KMS-11 (cell line): ENCODE measurements at regions not wholly inside any gene's neighbourhood (a gene's known extent, or its start where the extent isn't known, plus 50 kb on each side); places are given as distances from the start of the nearest gene placed in this dataset.

ENCODE experiments used
- H2AFZ ChIP-seq: fragments of 200-600 bp; sonication (generic); 2 replicates; pipeline ENCODE4 v1.6.1; 2016; ENCODE audit warnings: antibody characterized with exemption, mixed run types, low read depth
- H3K27ac ChIP-seq: fragments of 200-600 bp; sonication (generic); 2 replicates; pipeline ENCODE4 v1.6.1; 2016; ENCODE audit warnings: mild to moderate bottlenecking, mixed run types
- H3K27me3 ChIP-seq: fragments of 200-600 bp; sonication (generic); 2 replicates; pipeline ENCODE4 v1.6.1; 2017; ENCODE audit warnings: mild to moderate bottlenecking, low read depth, mixed run types, moderate library complexity; ENCODE audit not compliant: insufficient read depth
- H3K36me3 ChIP-seq: fragments of 200-600 bp; sonication (generic); 2 replicates; pipeline ENCODE4 v1.6.1; 2017; ENCODE audit warnings: mild to moderate bottlenecking, mixed run types; ENCODE audit not compliant: insufficient read depth
- H3K4me1 ChIP-seq: fragments of 200-600 bp; sonication (generic); 2 replicates; pipeline ENCODE4 v1.6.1; 2016; ENCODE audit warnings: mild to moderate bottlenecking, low read depth, mixed run types; ENCODE audit not compliant: poor library complexity, severe bottlenecking
- H3K4me2 ChIP-seq: fragments of 200-600 bp; sonication (generic); 2 replicates; pipeline ENCODE4 v1.7.0; 2016; ENCODE audit warnings: mild to moderate bottlenecking, mixed run types
- H3K4me3 ChIP-seq: fragments of 200-600 bp; sonication (generic); IDR thresholded peaks from 2 replicates; pipeline ENCODE4 v1.6.1; 2017; ENCODE audit warnings: low read depth, low read length, mixed read lengths; ENCODE audit not compliant: insufficient read depth
- H3K79me2 ChIP-seq: fragments of 200-600 bp; sonication (generic); 2 replicates; pipeline ENCODE4 v1.6.1; 2016; ENCODE audit warnings: low read depth, mixed run types; ENCODE audit not compliant: insufficient read depth
- H3K9ac ChIP-seq: fragments of 200-600 bp; sonication (generic); 2 replicates; pipeline ENCODE4 v1.6.1; 2016; ENCODE audit warnings: mild to moderate bottlenecking, mixed run types
- H4K20me1 ChIP-seq: fragments of 200-600 bp; sonication (generic); 2 replicates; pipeline ENCODE4 v1.6.1; 2016; ENCODE audit warnings: mild to moderate bottlenecking, mixed run types; ENCODE audit not compliant: insufficient read depth
- CTCF ChIP-seq: fragments of 200-600 bp; sonication (generic); conservative IDR thresholded peaks from 2 replicates; pipeline ENCODE4 v1.6.1; 2017; ENCODE audit warnings: low read depth, mild to moderate bottlenecking, antibody characterized with exemption, low read length, moderate library complexity, mixed read lengths

GRCh38 chr13:78743973-78744372, 85.0 kb upstream of the OBI1 start:
- no peaks in the 10 kb centered on the region for H3K27me3 ChIP-seq
- H3K4me1 ChIP-seq = no peaks in the 10 kb centered on the region
- H3K4me2 ChIP-seq = no peak overlapping the region
- H3K27ac ChIP-seq = no peak overlapping the region
- H3K9ac ChIP-seq = no peak overlapping the region
- TF ChIP-seq CTCF = no peak
- no peaks in the 10 kb centered on the region for H3K36me3 ChIP-seq
- no peaks in the 10 kb centered on the region for H4K20me1 ChIP-seq
- no peak overlapping the region for H3K4me3 ChIP-seq
- H2AFZ ChIP-seq = no peak overlapping the region
- H3K79me2 ChIP-seq = no peaks in the 10 kb centered on the region

GRCh38 chr13:78742659-78743058, 83.7 kb upstream of the OBI1 start:
- Histone ChIP-seq H3K79me2 (no peaks in the 10 kb centered on the region), H3K27me3 (no peaks in the 10 kb centered on the region), H3K27ac (no peak overlapping the region), H2AFZ (no peak overlapping the region), H3K36me3 (no peaks in the 10 kb centered on the region), H3K9ac (no peak overlapping the region), H4K20me1 (no peaks in the 10 kb centered on the region), H3K4me2 (no peak overlapping the region), H3K4me3 (no peak overlapping the region), H3K4me1 (no peaks in the 10 kb centered on the region)
- no peak for TF ChIP-seq CTCF

- Histone ChIP-seq H4K20me1 (no peaks in the 10 kb centered on the region), H3K27me3 (no peaks in the 10 kb centered on the region), H3K4me1 (no peaks in the 10 kb centered on the region), H3K79me2 (no peaks in the 10 kb centered on the region), H3K36me3 (no peaks in the 10 kb centered on the region), H2AFZ (no peak overlapping the region), H3K4me3 (no peak overlapping the region), H3K27ac (no peak overlapping the region), H3K9ac (no peak overlapping the region), H3K4me2 (no peak overlapping the region)
- TF ChIP-seq CTCF = no peak
Observed at GRCh38 chr13:78736142-78736541, 77.2 kb upstream of the OBI1 start.

GRCh38 chr13:78732445-78733017, 73.6 kb upstream of the OBI1 start:
- no peak overlapping the region for H3K4me3 ChIP-seq
- H3K79me2 ChIP-seq = no peaks in the 10 kb centered on the region
- no peak overlapping the region for H3K4me2 ChIP-seq
- no peaks in the 10 kb centered on the region for H3K36me3 ChIP-seq
- TF ChIP-seq CTCF = no peak
- H3K27me3 ChIP-seq = no peaks in the 10 kb centered on the region
- no peaks in the 10 kb centered on the region for H3K4me1 ChIP-seq
- no peak overlapping the region for H2AFZ ChIP-seq
- no peak overlapping the region for H3K9ac ChIP-seq
- H3K27ac ChIP-seq = no peak overlapping the region
- no peaks in the 10 kb centered on the region for H4K20me1 ChIP-seq

- H2AFZ ChIP-seq = no peak overlapping the region
- H3K4me3 ChIP-seq = no peak overlapping the region
- no peaks in the 10 kb centered on the region for H4K20me1 ChIP-seq
- H3K27me3 ChIP-seq = no peaks in the 10 kb centered on the region
- no peaks in the 10 kb centered on the region for H3K4me1 ChIP-seq
- no peak overlapping the region for H3K9ac ChIP-seq
- no peaks in the 10 kb centered on the region for H3K36me3 ChIP-seq
- H3K27ac ChIP-seq = no peak overlapping the region
- no peaks in the 10 kb centered on the region for H3K79me2 ChIP-seq
- TF ChIP-seq CTCF = no peak
- no peak overlapping the region for H3K4me2 ChIP-seq
Observed at GRCh38 chr13:78722700-78723099, 63.7 kb upstream of the OBI1 start.
